ENCODE measurements at regions not wholly inside any gene's neighbourhood (a gene's known extent, or its start where the extent isn't known, plus 50 kb on each side); places are given as distances from the start of the nearest gene placed in this dataset.
A peak's percentile ranks its signal among the peaks of the same experiment; 100 is the strongest.

GRCh38 chr6:166774292-166774691 is 147.2 kb upstream of the RPS6KA2 start:
- no peak for DNase-seq

- no peak for DNase-seq
These were observed 145.5 kb upstream of the RPS6KA2 start for GRCh38 chr6:166772518-166772917.

GRCh38 chr6:166771701-166772100 is 144.7 kb upstream of the RPS6KA2 start:
- no peak for DNase-seq

- DNase-seq: no peak
These were observed 143.4 kb upstream of the RPS6KA2 start for GRCh38 chr6:166770216-166771116.

- no peak for DNase-seq
These were observed 142.6 kb upstream of the RPS6KA2 start for GRCh38 chr6:166769648-166770047.

GRCh38 chr6:166768761-166769160 is 141.7 kb upstream of the RPS6KA2 start:
- no peak for DNase-seq

GRCh38 chr6:166767230-166767629 is 140.2 kb upstream of the RPS6KA2 start:
- DNase-seq: no peak

- DNase-seq: no peak
These were observed 139.7 kb upstream of the RPS6KA2 start for GRCh38 chr6:166766769-166767168.

GRCh38 chr6:166765234-166765541 is 138.1 kb upstream of the RPS6KA2 start:
- no peak for DNase-seq

GRCh38 chr6:166764473-166765233 is 137.6 kb upstream of the RPS6KA2 start:
- no peak for DNase-seq

- no peak for DNase-seq
These were observed 136.8 kb upstream of the RPS6KA2 start for GRCh38 chr6:166763606-166764472.

- no peak for DNase-seq
These were observed 134.8 kb upstream of the RPS6KA2 start for GRCh38 chr6:166761801-166762200.

GRCh38 chr6:166760288-166760687 is 133.2 kb upstream of the RPS6KA2 start:
- no peak for DNase-seq

GRCh38 chr6:166758136-166758704 is 131.2 kb upstream of the RPS6KA2 start:
- no peak for DNase-seq

GRCh38 chr6:166757232-166758135 is 130.4 kb upstream of the RPS6KA2 start:
- peak; percentile 42 for DNase-seq

GRCh38 chr6:166754218-166755030 is 127.4 kb upstream of the RPS6KA2 start:
- no peak for DNase-seq

- no peak for DNase-seq
These were observed 126.1 kb upstream of the RPS6KA2 start for GRCh38 chr6:166752928-166753721.

GRCh38 chr6:166752097-166752496 is 125.0 kb upstream of the RPS6KA2 start:
- DNase-seq: no peak

GRCh38 chr6:166751051-166751595 is 124.1 kb upstream of the RPS6KA2 start:
- DNase-seq: peak; percentile 16
